Vagina (tissue), 2 donors: ENCODE measurements at regions not wholly inside any gene's neighbourhood (a gene's known extent, or its start where the extent isn't known, plus 50 kb on each side); places are given as distances from the start of the nearest gene placed in this dataset.

Experiments
- CTCF ChIP-seq, 3 experiments: fragments of 450-650 bp in 2 of 3; fragments of 200-600 bp in 1 of 3; sonication (generic) in 1 of 3; IDR thresholded peaks; one replicate each; pipeline ENCODE4 v1.5.1; 2017 to 2019; ENCODE audit warnings: antibody characterized with exemption in 3 of 3, mild to moderate bottlenecking in 2 of 3, moderate library complexity in 2 of 3
- POLR2A ChIP-seq, 2 donors: fragments of 450-650 bp; IDR thresholded peaks; one replicate each; pipeline ENCODE4 v1.6.1; 2017; ENCODE audit warnings: antibody characterized with exemption in 2 of 2, mild to moderate bottlenecking in 2 of 2, moderate library complexity in 2 of 2
- POLR2AphosphoS5 ChIP-seq, 2 donors: sonication (generic); formaldehyde crosslinking; IDR thresholded peaks; one replicate each; pipeline ENCODE4 v1.9.0; 2017; ENCODE audit warnings: antibody characterized with exemption in 2 of 2, mild to moderate bottlenecking in 2 of 2, low read depth in 1 of 2; ENCODE audit not compliant: insufficient read depth in 1 of 2

- TF ChIP-seq POLR2AphosphoS5 (IDR thresholded peaks at IDR 0.05; ENCODE audit: insufficient read depth in 1 of 2, low read depth in 1 of 2) = no peak
- TF ChIP-seq CTCF (IDR thresholded peaks at IDR 0.05) = no peak
- TF ChIP-seq POLR2A (IDR thresholded peaks at IDR 0.05) = no peak
These were observed 806.6 kb downstream of the SQOR start for GRCh38 chr15:46441294-46442062.
